HEK293 (cell line): ENCODE measurements at regions not wholly inside any gene's neighbourhood (a gene's known extent, or its start where the extent isn't known, plus 50 kb on each side); places are given as distances from the start of the nearest gene placed in this dataset.

Experiments
- CTCF ChIP-seq: fragments of 450-650 bp; formaldehyde crosslinking; IDR thresholded peaks from 2 replicates; pipeline ENCODE4 v1.5.1; 2016; ENCODE audit warnings: missing biosample characterization, missing genetic modification characterization
- GFI1B ChIP-seq: fragments of 450-650 bp; formaldehyde crosslinking; IDR thresholded peaks from 2 replicates; pipeline ENCODE4 v1.5.1; 2016; ENCODE audit warnings: missing biosample characterization, missing genetic modification characterization
- REST ChIP-seq: fragments of 450-650 bp; formaldehyde crosslinking; IDR thresholded peaks from 2 replicates; pipeline ENCODE4 v1.5.1; 2016; ENCODE audit warnings: missing biosample characterization, missing genetic modification characterization
- ZNF121 ChIP-seq: fragments of 450-650 bp; formaldehyde crosslinking; IDR thresholded peaks from 2 replicates; pipeline ENCODE4 v1.5.1; 2016; ENCODE audit warnings: missing biosample characterization, missing genetic modification characterization
- ZNF18 ChIP-seq: fragments of 450-650 bp; formaldehyde crosslinking; IDR thresholded peaks from 2 replicates; pipeline ENCODE4 v1.5.1; 2016; ENCODE audit warnings: missing biosample characterization, missing genetic modification characterization
- ZNF274 ChIP-seq, 2 experiments: fragments of 200-500 bp in 1 of 2; fragments of 450-650 bp in 1 of 2; sonication (Bioruptor generic) in 1 of 2; formaldehyde crosslinking in 1 of 2; IDR thresholded peaks; 2 replicates each; pipeline versions ENCODE4 v1.5.1 to v1.6.1; 2014 to 2016; ENCODE audit warnings: borderline replicate concordance in 1 of 2, inconsistent platforms in 1 of 2, low read length in 1 of 2, missing biosample characterization in 1 of 2, missing genetic modification characterization in 1 of 2
- ZNF544 ChIP-seq: fragments of 450-650 bp; formaldehyde crosslinking; IDR thresholded peaks from 2 replicates; pipeline ENCODE4 v1.5.0; 2017; ENCODE audit warnings: missing biosample characterization, missing genetic modification characterization
- ZNF555 ChIP-seq: fragments of 450-650 bp; formaldehyde crosslinking; conservative IDR thresholded peaks from 2 replicates; pipeline ENCODE4 v1.5.1; 2017; ENCODE audit warnings: missing biosample characterization, mild to moderate bottlenecking, missing genetic modification characterization, inconsistent platforms
- ZNF600 ChIP-seq: fragments of 450-650 bp; formaldehyde crosslinking; IDR thresholded peaks from 2 replicates; pipeline ENCODE4 v1.5.1; 2016; ENCODE audit warnings: missing biosample characterization, missing genetic modification characterization
- ZNF626 ChIP-seq: fragments of 450-650 bp; sonication (Bioruptor Pico); formaldehyde crosslinking; IDR thresholded peaks from 2 replicates; pipeline ENCODE4 v1.5.1; 2018; ENCODE audit warnings: missing biosample characterization, missing genetic modification characterization, inconsistent platforms

- TF ChIP-seq ZNF600 (tag by site-specific recombination) = no peak
- no peak for TF ChIP-seq ZNF544 (tag by site-specific recombination)
- TF ChIP-seq REST = no peak
- no peak for TF ChIP-seq GFI1B (tag by site-specific recombination)
- no peak for TF ChIP-seq ZNF555 (tag by site-specific recombination)
- no peak for TF ChIP-seq CTCF (tag by site-specific recombination)
- no peak for TF ChIP-seq ZNF121
- no peak for TF ChIP-seq ZNF626 (tag by site-specific recombination)
- TF ChIP-seq ZNF18 (tag by site-specific recombination) = no peak
- no peak for TF ChIP-seq ZNF274 (IDR thresholded peaks at IDR 0.05; ENCODE audit: low read length)
- TF ChIP-seq ZNF274 (tag by site-specific recombination; IDR thresholded peaks at IDR 0.05; ENCODE audit: borderline replicate concordance) = no peak
These were observed 124.4 kb downstream of the TRMT11 start for GRCh38 chr6:126110512-126111270.
